ENCODE measurements at regions not wholly inside any gene's neighbourhood (a gene's known extent, or its start where the extent isn't known, plus 50 kb on each side); places are given as distances from the start of the nearest gene placed in this dataset.

DNA sequence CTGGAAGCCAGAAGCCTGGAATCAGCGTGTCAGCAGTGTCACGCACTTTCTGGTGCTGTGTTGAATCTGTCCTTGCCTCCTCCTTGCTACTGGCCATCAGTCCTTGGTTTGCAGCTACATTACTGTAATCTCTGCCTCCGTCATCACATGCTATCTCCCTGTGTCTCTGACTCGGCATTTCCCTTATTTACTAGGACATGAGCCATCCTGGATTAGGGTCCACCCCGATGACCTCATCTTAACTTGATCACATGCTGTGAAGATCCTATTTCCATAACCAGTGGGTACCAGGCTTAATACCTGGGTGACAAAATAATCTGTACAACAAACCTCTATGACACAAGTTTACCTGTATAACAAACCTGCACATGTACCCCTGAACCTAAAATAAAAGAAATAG is 518.0 kb upstream of the KLF6 start:
- in situ Hi-C loops (cut with MboI; ENCODE audit: low sequenced_read_pairs in 4 of 4): no loop called here
- ATAC-seq: no peak
- H3K9me3 ChIP-seq: no peaks in the 10 kb centered on the region

DNA sequence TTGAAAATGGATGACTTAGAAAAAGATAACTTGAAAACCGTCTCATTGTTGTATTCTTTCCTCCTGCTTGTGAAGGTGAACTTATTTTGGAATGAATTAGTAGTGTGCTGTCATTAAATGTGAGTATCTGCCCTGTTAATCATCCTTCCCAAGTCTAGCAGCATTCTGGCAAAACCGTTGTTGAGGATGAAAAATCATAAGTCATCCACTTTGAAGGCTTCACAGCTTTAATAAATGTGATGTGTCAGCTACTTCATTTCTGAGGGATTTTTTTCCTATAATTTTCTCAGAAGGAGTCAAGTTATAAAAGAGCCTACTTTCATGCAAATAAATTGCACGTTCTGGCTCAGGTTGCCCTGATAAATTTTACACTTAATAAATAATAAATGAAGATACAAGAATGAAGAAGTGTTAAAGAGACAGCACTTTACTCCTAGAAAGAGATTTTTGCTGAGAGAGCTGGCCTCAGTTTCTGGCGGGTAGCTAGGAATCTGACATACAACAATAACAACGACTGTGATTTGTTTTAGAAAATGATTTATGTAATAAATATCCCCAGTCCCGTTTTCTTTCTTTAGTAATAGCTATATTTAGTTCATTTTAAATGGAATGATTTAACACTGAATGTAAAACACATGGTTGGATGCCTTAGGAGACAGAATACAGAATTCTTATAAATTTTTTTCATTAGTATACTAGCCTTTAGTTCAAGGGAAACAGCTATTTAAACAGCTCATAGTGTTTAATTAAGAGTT is 516.5 kb upstream of the KLF6 start:
- no peak for ATAC-seq
- no peaks in the 10 kb centered on the region for H3K4me1 ChIP-seq
- no peak for TF ChIP-seq POLR2A (IDR thresholded peaks at IDR 0.05)
- TF ChIP-seq, protein P1, sequence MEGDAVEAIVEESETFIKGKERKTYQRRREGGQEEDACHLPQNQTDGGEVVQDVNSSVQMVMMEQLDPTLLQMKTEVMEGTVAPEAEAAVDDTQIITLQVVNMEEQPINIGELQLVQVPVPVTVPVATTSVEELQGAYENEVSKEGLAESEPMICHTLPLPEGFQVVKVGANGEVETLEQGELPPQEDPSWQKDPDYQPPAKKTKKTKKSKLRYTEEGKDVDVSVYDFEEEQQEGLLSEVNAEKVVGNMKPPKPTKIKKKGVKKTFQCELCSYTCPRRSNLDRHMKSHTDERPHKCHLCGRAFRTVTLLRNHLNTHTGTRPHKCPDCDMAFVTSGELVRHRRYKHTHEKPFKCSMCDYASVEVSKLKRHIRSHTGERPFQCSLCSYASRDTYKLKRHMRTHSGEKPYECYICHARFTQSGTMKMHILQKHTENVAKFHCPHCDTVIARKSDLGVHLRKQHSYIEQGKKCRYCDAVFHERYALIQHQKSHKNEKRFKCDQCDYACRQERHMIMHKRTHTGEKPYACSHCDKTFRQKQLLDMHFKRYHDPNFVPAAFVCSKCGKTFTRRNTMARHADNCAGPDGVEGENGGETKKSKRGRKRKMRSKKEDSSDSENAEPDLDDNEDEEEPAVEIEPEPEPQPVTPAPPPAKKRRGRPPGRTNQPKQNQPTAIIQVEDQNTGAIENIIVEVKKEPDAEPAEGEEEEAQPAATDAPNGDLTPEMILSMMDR (IDR thresholded peaks at IDR 0.05 in 4 of 5, conservative IDR thresholded peaks at IDR 0.05 in 1 of 5): no peak
- intact Hi-C loops (cut with DNase I; ENCODE audit: low total_unique reads): no loop called here
- no peaks in the 10 kb centered on the region for H3K36me3 ChIP-seq
- no peaks in the 10 kb centered on the region for H3K9me3 ChIP-seq
- DNase-seq: no peak
- H3K27me3 ChIP-seq: no peaks in the 10 kb centered on the region
- H3K4me3 ChIP-seq: no peak overlapping the region
- no peak overlapping the region for H3K27ac ChIP-seq
- in situ Hi-C loops (cut with MboI; ENCODE audit: low sequenced_read_pairs in 4 of 4): no loop called here

More for the DNA sequence above, 518.0 kb upstream of the KLF6 start:
- intact Hi-C loops (cut with DNase I; ENCODE audit: low total_unique reads): no loop called here
- no peak for TF ChIP-seq POLR2A (IDR thresholded peaks at IDR 0.05)
- Histone ChIP-seq H3K27me3 (no peaks in the 10 kb centered on the region), H3K27ac (no peak overlapping the region), H3K36me3 (no peaks in the 10 kb centered on the region), H3K4me3 (no peak overlapping the region), H3K4me1 (no peaks in the 10 kb centered on the region)
- no peak for DNase-seq

DNA sequence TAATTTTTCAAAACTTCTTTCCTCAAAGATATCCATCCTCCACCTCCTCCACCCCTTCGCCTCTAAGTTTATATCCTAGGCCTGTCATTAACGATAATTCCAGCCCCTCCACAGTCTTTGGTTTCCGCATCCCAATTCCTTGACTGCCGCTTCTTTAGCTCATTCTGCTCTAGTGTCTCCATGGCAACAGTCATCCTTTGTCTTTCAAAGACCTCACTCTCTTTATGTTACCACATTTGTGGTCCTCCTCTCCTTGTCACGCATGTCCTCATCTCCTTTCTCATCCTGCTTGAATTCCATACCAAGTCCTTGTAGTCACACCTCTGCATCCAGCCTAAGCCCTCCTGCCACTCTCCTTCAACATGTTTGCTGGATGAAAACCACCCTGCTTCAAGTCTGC is 511.2 kb upstream of the KLF6 start:
- Histone ChIP-seq H3K36me3 (no peaks in the 10 kb centered on the region), H3K4me3 (no peak overlapping the region), H3K27me3 (no peaks in the 10 kb centered on the region), H3K4me1 (no peaks in the 10 kb centered on the region), H3K9me3 (no peaks in the 10 kb centered on the region), H3K27ac (no peak overlapping the region)
- ATAC-seq (no peak), DNase-seq (no peak)
- in situ Hi-C loops (cut with MboI; ENCODE audit: low sequenced_read_pairs in 4 of 4) (no loop called here), intact Hi-C loops (cut with DNase I; ENCODE audit: low total_unique reads) (no loop called here)
- TF ChIP-seq, protein P1 (IDR thresholded peaks at IDR 0.05 in 4 of 5, conservative IDR thresholded peaks at IDR 0.05 in 1 of 5): no peak
- no peak for TF ChIP-seq POLR2A (IDR thresholded peaks at IDR 0.05)

- DNase-seq: no peak
- no peak overlapping the region for H3K4me3 ChIP-seq
- H3K27ac ChIP-seq: no peak overlapping the region
- ATAC-seq: no peak
- TF ChIP-seq, protein P1 (IDR thresholded peaks at IDR 0.05 in 4 of 5, conservative IDR thresholded peaks at IDR 0.05 in 1 of 5): no peak
- TF ChIP-seq POLR2A (IDR thresholded peaks at IDR 0.05): no peak
- intact Hi-C loops (cut with DNase I; ENCODE audit: low total_unique reads) (no loop called here), in situ Hi-C loops (cut with MboI; ENCODE audit: low sequenced_read_pairs in 4 of 4) (no loop called here)
- H3K4me1 ChIP-seq: no peaks in the 10 kb centered on the region
- H3K9me3 ChIP-seq: no peaks in the 10 kb centered on the region
- no peaks in the 10 kb centered on the region for H3K27me3 ChIP-seq
- H3K36me3 ChIP-seq: no peaks in the 10 kb centered on the region
Measured at GRCh38 chr10:4294996-4295792, 510.2 kb upstream of the KLF6 start.

- TF ChIP-seq POLR2A (IDR thresholded peaks at IDR 0.05): no peak
- TF ChIP-seq, protein P1 (IDR thresholded peaks at IDR 0.05 in 4 of 5, conservative IDR thresholded peaks at IDR 0.05 in 1 of 5): no peak
- DNase-seq: no peak
- no peaks in the 10 kb centered on the region for H3K27me3 ChIP-seq
- ATAC-seq: no peak
- H3K4me1 ChIP-seq: no peaks in the 10 kb centered on the region
- in situ Hi-C loops (cut with MboI; ENCODE audit: low sequenced_read_pairs in 4 of 4): no loop called here
- no peaks in the 10 kb centered on the region for H3K36me3 ChIP-seq
- H3K27ac ChIP-seq: no peak overlapping the region
- no peaks in the 10 kb centered on the region for H3K9me3 ChIP-seq
- no peak overlapping the region for H3K4me3 ChIP-seq
- intact Hi-C loops (cut with DNase I; ENCODE audit: low total_unique reads): no loop called here
Measured at GRCh38 chr10:4294271-4294670, 509.3 kb upstream of the KLF6 start.
